IMR-90 (cell line): ENCODE measurements at regions not wholly inside any gene's neighbourhood (a gene's known extent, or its start where the extent isn't known, plus 50 kb on each side); places are given as distances from the start of the nearest gene placed in this dataset.
"Not testable (repeated sequence)": the region's sequence is repeated elsewhere in the genome, so short reads cannot be mapped to it uniquely, and the experiment has no call there.

Experiments used
- ATAC-seq: fragments of 200-7000 bp; cut with Tn5 transposase; 2 replicates; pipeline ENCODE4 v1.9.1; 2020; ENCODE audit warnings: low read depth, mild to moderate bottlenecking, moderate library complexity
- BruUV-seq: library from RNA; stranded (reverse); fragments of 400-500 nt; replicated peaks from 2 replicates; lab custom pipeline; 2021; lab: Mats Ljungman, UMichigan
- CTCF ChIA-PET: fragments of 300-600 bp; formaldehyde crosslinking; extraction: SDS; loops from one replicate; lab custom pipeline; 2021; ENCODE audit warnings: antibody characterized with exemption; lab: Yijun Ruan, JAX
- POLR2A ChIA-PET: fragments of 300-600 bp; sonication (Branson Sonifier 250); formaldehyde crosslinking; loops from one replicate; lab custom pipeline; 2022; ENCODE audit warnings: antibody characterized with exemption; ENCODE audit not compliant: unreplicated experiment; lab: Charles Lee
- DNase-seq: peaks from one replicate; pipeline ENCODE4 v3.0.0; 2013
- H2AFZ ChIP-seq: replicated peaks from 2 replicates; pipeline ENCODE3; 2013; ENCODE audit warnings: low read length, mild to moderate bottlenecking; ENCODE audit not compliant: poor library complexity
- H2AK5ac ChIP-seq: 2 replicates; pipeline ENCODE4 v1.6.1; 2013; ENCODE audit warnings: low read depth, low read length, inconsistent platforms
- H2AK9ac ChIP-seq: replicated peaks from 2 replicates; pipeline ENCODE3; 2013; ENCODE audit warnings: mild to moderate bottlenecking, low read depth, low read length, moderate library complexity; ENCODE audit not compliant: poor library complexity
- H2BK120ac ChIP-seq: 2 replicates; pipeline ENCODE4 v1.6.1; 2013; ENCODE audit warnings: low read depth, low read length, inconsistent platforms
- H2BK15ac ChIP-seq: 3 replicates; pipeline ENCODE4 v1.6.1; 2013; ENCODE audit warnings: low read depth, low read length, inconsistent platforms
- H2BK20ac ChIP-seq: 2 replicates; pipeline ENCODE4 v1.6.1; 2013; ENCODE audit warnings: low read depth, mild to moderate bottlenecking, inconsistent platforms, low read length, moderate library complexity
- H2BK5ac ChIP-seq: 2 replicates; pipeline ENCODE4 v1.6.1; 2013; ENCODE audit warnings: mild to moderate bottlenecking, low read depth, low read length, inconsistent platforms; ENCODE audit not compliant: poor library complexity, severe bottlenecking
- H3K14ac ChIP-seq: replicated peaks from 2 replicates; pipeline ENCODE4 v1.6.1; 2013; ENCODE audit warnings: low read depth, low read length, inconsistent platforms
- H3K18ac ChIP-seq: 2 replicates; pipeline ENCODE4 v1.6.1; 2013; ENCODE audit warnings: low read depth, low read length, control low read depth
- H3K23ac ChIP-seq: 2 replicates; pipeline ENCODE4 v1.6.1; 2013; ENCODE audit warnings: low read depth, low read length, inconsistent platforms
- H3K27ac ChIP-seq: 2 replicates; pipeline ENCODE4 v1.5.1; 2013; ENCODE audit warnings: mild to moderate bottlenecking, control low read depth, low read length; ENCODE audit not compliant: insufficient read depth
- H3K27me3 ChIP-seq: 2 replicates; pipeline ENCODE4 v1.6.1; 2013; ENCODE audit warnings: low read length; ENCODE audit not compliant: control insufficient read depth, insufficient read depth
- H3K36me3 ChIP-seq: 2 replicates; pipeline ENCODE4 v1.6.1; 2013; ENCODE audit warnings: low read length, mixed read lengths; ENCODE audit not compliant: control insufficient read depth, insufficient read depth
- H3K4ac ChIP-seq: 2 replicates; pipeline ENCODE4 v1.6.1; 2013; ENCODE audit warnings: low read depth, low read length, inconsistent platforms
- H3K4me1 ChIP-seq: 2 replicates; pipeline ENCODE4 v1.6.1; 2013; ENCODE audit warnings: low read length, mixed read lengths; ENCODE audit not compliant: control insufficient read depth, insufficient read depth
- H3K4me2 ChIP-seq: 2 replicates; pipeline ENCODE4 v1.6.1; 2013; ENCODE audit warnings: low read depth, mild to moderate bottlenecking, control low read depth, low read length, moderate library complexity
- H3K4me3 ChIP-seq: 2 replicates; pipeline ENCODE4 v1.5.1; 2013; ENCODE audit warnings: low read depth, mild to moderate bottlenecking, control low read depth, low read length, moderate library complexity; ENCODE audit not compliant: insufficient read depth
- H3K56ac ChIP-seq: 2 replicates; pipeline ENCODE4 v1.6.1; 2013; ENCODE audit warnings: low read length, inconsistent platforms; ENCODE audit not compliant: insufficient read depth; ENCODE audit errors: extremely low read depth
- H3K79me1 ChIP-seq, 2 experiments: 2 replicates each; pipeline ENCODE4 v1.6.1; 2013; ENCODE audit warnings: low read length in 2 of 2, inconsistent platforms in 1 of 2, low read depth in 1 of 2
- H3K9ac ChIP-seq: 2 replicates; pipeline ENCODE4 v1.6.1; 2013; ENCODE audit warnings: low read depth, low read length, control low read depth
- H3K9me1 ChIP-seq: 2 replicates; pipeline ENCODE4 v1.6.1; 2013; ENCODE audit warnings: low read length, inconsistent platforms; ENCODE audit not compliant: insufficient read depth
- H3K9me3 ChIP-seq: 2 replicates; pipeline ENCODE4 v1.6.1; 2013; ENCODE audit warnings: low read length; ENCODE audit not compliant: control insufficient read depth, insufficient read depth
- H4K20me1 ChIP-seq: 2 replicates; pipeline ENCODE4 v1.6.1; 2013; ENCODE audit warnings: low read length, inconsistent platforms; ENCODE audit not compliant: insufficient read depth
- H4K5ac ChIP-seq: 2 replicates; pipeline ENCODE4 v1.6.1; 2013; ENCODE audit warnings: mild to moderate bottlenecking, low read depth, low read length, control low read depth
- H4K8ac ChIP-seq, 2 experiments: 2 replicates each; pipeline ENCODE4 v1.6.1; 2013; ENCODE audit warnings: low read depth in 2 of 2, low read length in 2 of 2, control low read depth in 1 of 2, inconsistent platforms in 1 of 2
- H4K91ac ChIP-seq: 2 replicates; pipeline ENCODE4 v1.6.1; 2013; ENCODE audit warnings: low read depth, low read length, inconsistent platforms; ENCODE audit not compliant: insufficient read depth
- WGBS, 2 experiments: methylation state at CpG; one replicate each; pipeline versions ENCODE4 v1.1.5 to v1.1.7; 2013; ENCODE audit warnings: missing lambda C conversion rate in 2 of 2; ENCODE audit not compliant: insufficient read length in 1 of 2; ENCODE audit errors: extremely low coverage in 2 of 2; 5-methylcytosine and 5-hydroxymethylcytosine counted together
- dilution Hi-C: fragments of 300-500 bp; cut with HindIII; formaldehyde crosslinking; loops from one replicate; pipeline ENCODE4 v1.14.3; 2018; ENCODE audit warnings: low sequenced_read_pairs; ENCODE audit not compliant: unreplicated experiment
- in situ Hi-C: fragments of 300-500 bp; cut with MboI; formaldehyde crosslinking; loops from 3 replicates; pipeline ENCODE4 v1.14.3; 2019; ENCODE audit warnings: low sequenced_read_pairs, inconsistent platforms, mixed read lengths
- intact Hi-C: fragments of 100-400 bp; cut with micrococcal nuclease; formaldehyde crosslinking; loops from 2 replicates; pipeline ENCODE4 v1.10.0; 2022

DNA sequence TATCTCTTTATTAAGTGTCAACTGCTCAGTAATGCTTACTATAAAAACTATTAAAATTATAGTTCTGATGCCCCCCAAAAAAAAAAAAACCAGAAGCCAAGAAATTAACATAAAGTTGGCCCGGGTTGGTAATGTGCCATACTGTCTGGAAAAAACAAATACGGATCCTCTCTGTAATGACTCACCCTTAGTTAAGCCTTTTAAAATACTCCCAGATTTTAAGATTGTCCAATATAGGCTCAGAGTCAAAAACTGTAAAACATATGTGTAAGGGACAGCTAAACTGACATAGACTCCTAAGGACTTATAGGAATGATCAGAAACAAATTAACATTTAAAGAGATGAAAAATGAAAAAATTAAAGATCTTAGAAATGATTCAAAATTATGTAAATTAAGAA is 481.1 kb downstream of the FRK start:
- H2AK9ac ChIP-seq, H3K27ac ChIP-seq, intact Hi-C loops, CTCF ChIA-PET, in situ Hi-C loops, H3K14ac ChIP-seq, H2AFZ ChIP-seq, H3K4me2 ChIP-seq, H3K79me1 ChIP-seq, H2BK120ac ChIP-seq, H3K23ac ChIP-seq, H3K4ac ChIP-seq, H3K27me3 ChIP-seq, H4K91ac ChIP-seq, H2BK20ac ChIP-seq, H2BK15ac ChIP-seq, H3K36me3 ChIP-seq, H3K4me3 ChIP-seq, BruUV-seq, H3K4me1 ChIP-seq, H4K8ac ChIP-seq, H2AK5ac ChIP-seq, dilution Hi-C loops, ATAC-seq, DNase-seq, POLR2A ChIA-PET, H2BK5ac ChIP-seq, H3K9me1 ChIP-seq, H3K56ac ChIP-seq, H3K18ac ChIP-seq, H3K9me3 ChIP-seq, H4K5ac ChIP-seq, H4K20me1 ChIP-seq, H3K9ac ChIP-seq: not testable (repeated sequence)
- WGBS, 2 experiments, result no CpG with 5 or more reads among the region's 2 CpGs
